HG02870 (cell line): ENCODE measurements at regions not wholly inside any gene's neighbourhood (a gene's known extent, or its start where the extent isn't known, plus 50 kb on each side); places are given as distances from the start of the nearest gene placed in this dataset.

Experiments
- ATAC-seq: cut with Tn5 transposase; IDR thresholded peaks from one replicate; pipeline ENCODE4 v1.9.1; 2021; ENCODE audit warnings: mild to moderate bottlenecking, moderate library complexity; ENCODE audit not compliant: unreplicated experiment

DNA sequence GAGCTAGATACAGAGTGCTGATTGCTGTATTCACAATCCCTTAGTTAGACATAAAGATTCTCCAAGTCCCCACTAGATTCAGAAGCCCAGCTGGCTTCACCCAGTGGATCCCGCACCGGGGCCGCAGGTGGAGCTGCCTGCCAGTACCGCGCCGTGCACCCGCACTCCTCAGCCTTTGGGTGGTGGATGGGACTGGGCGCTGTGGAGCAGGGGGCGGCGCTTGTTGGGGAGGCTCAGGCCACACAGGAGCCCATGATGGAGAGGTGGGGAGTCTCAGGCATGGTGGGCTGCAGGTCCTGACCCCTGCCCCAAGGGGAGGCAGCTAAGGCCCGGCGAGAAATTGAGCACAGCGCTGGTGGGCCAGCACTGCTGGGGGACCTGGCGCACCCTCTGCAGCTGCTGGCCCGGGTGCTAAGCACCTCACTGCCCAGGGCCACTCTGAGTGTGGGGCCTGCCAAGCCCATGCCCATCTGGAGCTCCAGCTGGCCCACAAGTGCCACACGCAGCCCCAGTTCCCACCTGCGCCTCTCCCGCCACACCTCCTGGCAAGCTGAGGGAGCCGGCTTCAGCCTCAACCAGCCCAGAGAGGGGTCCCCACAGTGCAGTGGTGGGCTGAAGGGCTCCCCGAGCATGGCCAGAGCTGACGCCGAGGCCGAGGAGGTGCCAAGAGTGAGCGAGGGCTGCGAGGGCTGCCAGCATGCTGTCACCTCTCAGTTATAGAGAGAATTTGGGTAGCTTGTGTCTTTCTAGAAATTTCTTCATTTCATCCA, 417.6 kb downstream of the METTL15 start:
- no peak for ATAC-seq

DNA sequence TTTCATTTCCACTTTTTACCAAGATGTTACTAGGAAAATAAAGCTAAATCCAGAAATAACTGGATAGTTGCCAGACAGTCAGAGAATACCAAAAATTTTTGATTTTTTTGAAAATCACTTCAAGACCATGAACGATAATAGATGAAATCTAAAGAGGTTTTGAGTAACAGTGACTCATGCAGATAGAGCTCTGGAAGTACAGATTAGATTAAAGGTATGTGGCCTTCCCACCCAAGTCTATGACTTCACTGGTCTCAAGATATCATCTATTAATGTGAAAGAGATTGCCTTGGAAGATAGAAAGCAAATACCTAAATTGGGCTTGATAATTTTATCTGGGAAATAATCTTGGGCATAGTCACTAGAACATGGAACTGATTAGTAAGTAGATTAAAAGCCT, 415.9 kb downstream of the METTL15 start:
- no peak for ATAC-seq

DNA sequence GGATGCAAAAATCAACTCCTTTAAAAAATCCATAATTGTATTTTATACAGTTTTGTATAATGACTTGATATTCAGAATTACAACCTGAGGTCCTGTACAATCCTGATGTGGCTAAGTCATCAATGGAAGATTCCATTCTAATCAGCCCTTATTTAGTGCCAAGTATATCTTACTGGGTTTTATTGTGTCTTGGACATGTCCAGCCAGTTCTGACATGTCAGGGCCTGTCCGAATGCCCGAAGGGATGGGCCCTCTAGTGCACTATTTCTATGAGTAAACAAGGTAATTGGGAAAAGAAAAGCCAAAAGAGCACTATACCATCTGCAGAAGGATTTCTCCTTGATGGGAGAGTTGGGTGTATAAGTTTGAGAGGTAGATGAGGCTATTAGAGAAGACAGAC, 412.9 kb downstream of the METTL15 start:
- no peak for ATAC-seq

DNA sequence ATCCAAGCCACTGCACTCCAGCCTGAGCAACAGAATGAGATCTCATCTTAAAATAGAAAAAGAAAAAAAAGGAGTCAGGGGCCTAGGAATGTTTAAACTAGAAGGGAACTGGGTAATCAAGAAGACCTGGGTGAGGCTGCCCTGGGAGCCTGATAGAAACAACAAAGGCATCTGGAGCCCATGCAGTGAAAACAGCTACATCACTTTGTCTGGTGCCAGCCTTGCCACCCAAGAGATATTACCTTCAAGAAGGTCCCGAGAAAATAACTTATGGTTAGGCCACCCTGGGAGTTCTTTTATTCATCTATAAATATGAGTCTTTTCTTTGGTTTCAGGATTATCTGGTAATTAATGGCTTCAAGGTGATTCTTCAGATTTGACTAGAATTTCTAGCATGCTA, 412.1 kb downstream of the METTL15 start:
- ATAC-seq, result no peak

DNA sequence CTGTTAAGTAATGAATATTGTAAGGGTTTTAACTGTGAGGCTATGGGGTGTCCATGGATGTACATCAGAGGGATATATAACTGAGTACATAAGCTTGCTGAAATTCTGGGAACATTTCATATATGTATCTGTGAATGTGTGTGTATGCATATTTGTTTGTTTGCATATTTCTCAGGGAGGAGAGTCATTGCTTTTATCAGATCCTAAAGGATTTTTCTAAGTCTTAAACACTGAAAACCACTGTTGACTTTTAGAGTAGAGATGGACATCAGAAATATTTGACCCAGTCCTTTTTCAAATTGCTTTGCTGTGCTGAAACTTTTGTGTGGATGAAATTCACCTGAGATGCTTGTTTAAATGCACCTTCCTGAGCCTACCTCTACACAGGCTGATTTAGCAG, 410.6 kb downstream of the METTL15 start:
- no peak for ATAC-seq

DNA sequence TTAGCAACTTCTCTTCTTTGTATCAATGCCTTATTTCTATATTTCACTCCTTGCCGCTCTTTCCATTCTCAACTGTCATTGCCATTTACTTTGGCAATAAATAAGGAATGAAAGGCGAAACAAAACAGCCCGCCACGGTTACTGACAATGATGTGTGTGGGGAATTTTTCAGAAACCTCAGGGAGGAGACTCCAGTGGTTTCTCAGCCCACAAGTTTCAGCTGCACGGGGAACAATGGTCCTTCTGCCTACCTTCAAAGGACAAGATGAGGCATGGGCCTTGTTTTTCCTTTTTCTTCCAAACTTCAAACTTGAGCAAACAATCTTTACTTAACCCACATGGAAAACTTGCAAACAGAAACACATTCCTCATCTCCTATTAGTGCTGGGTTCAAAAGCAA, 409.4 kb downstream of the METTL15 start:
- ATAC-seq, result no peak

DNA sequence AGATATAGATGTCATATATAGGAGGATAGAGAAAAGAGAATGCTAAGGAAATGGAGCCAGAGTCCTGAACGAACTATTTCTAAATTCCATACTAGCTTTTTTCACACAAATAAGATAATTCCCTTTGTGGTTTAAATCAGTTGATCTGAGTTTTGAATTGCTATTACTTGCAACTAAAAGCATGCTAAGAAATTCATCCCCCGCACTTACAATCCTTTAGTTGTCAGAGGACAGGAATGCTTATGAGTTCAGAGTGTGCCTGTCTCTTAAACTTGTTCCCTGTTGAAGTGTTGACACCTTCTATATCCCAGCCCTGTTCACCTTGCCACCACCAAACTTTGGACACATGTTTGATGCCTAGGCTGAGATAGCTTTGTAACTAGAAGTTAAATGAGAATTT, 406.2 kb downstream of the METTL15 start:
- ATAC-seq, result no peak

DNA sequence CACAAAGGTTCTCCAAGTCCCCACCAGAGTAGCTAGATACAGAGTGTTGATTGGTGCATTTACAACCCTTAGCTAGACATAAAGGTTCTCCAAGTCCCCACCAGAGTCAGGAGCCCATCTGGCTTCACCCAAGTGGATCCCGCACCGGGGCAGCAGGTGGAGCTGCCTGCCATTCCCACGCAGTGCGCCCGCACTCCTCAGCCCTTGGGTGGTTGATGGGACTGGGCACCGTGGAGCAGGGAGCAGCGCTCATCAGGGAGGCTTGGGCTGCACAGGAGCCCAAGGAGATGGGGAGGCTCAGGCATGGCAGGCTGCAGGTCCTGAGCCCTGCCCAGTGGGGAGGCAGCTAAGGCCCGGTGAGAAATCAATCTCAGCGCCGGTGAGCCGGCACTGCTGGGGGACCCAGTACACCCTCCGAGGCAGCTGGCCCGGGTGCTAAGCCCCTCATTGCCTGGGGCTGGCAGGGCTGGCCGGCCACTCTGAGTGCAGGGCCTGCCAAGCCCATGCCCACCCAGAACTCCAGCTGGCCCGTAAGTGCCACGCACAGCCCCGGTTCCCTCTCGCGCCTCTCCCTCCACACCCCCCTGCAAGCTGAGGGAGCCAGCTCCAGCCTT, 404.1 kb downstream of the METTL15 start:
- no peak for ATAC-seq

DNA sequence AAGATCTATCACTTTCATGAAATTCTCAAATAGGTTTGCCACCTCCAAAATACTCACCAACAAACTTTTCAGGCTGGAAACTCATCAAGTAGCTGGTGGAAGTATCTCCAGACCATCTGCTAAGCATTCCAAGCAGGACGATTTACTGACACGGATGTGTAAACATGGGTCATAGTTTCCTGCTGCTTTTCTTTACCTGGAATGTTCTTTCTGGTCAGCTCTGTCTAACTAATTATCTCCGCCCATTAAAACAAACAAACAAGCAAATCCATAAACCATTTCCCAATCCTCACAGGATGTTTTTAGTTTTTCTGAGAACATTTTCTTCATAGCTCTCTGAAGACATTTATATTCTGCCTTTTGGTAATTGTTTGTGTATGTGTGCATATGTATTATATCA, 397.0 kb downstream of the METTL15 start:
- no peak for ATAC-seq

DNA sequence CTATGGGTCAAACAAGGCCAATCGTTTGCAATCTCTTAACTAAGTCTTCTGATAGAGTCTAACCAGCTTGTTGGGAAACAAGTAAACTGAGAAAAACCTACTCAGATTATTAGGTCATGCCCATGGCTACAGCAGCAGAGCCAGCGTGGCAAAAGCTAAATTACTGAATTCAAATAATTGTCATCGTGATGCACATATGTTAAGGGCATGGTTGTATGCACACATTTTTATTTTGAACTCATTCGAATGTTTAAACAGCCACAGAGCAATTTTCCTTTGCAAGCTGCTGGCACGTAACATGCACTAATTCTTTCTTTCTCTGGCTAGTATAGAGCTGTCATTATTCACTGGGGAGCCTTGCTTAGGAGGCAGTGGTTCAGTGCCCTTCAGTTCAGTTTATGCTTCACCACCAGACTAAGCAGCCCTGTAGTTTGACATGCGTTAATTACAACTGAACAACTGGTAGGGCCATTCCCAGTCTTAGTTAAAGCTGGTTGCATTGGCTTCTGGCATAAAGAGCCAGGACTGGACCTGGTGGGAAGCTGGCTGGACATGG, 396.4 kb downstream of the METTL15 start:
- ATAC-seq, result no peak

DNA sequence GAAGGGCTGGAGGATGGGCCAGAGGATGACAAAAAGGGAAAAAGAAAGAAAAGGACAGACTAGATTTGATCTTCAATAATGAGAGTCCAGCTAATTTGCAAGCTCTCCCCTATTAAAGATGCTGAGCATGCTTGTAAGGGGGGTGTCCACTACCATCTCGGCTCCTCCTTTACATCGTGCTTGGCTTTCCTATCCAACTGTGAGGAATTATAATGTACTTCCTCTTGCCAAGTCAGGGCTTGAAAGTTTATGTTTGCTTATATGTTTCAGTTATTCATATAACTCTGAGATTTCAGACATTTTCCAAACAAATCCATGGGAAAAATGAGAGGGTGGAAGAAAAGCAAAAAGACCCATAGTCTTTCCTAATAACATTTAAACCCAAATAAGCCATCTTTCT, 387.1 kb downstream of the METTL15 start:
- no peak for ATAC-seq

DNA sequence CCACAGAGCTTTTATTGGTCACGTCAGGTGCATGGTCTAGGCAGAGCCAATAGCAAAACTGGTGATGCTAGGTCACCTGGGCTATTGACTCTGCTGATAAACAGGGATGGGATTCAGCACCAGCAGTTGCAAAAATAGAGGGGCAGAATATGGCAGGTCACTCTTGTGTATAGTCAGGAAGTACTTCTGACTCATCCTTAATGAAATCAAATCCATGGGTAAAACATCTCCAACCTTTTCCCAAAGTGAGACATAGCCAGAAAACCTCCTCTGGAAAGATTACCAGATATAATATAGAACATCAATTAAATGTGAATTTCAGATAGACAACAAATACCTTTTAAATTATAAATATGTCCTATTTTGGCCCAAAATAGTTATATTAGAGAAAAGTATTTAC, 383.2 kb downstream of the METTL15 start:
- ATAC-seq, result no peak

DNA sequence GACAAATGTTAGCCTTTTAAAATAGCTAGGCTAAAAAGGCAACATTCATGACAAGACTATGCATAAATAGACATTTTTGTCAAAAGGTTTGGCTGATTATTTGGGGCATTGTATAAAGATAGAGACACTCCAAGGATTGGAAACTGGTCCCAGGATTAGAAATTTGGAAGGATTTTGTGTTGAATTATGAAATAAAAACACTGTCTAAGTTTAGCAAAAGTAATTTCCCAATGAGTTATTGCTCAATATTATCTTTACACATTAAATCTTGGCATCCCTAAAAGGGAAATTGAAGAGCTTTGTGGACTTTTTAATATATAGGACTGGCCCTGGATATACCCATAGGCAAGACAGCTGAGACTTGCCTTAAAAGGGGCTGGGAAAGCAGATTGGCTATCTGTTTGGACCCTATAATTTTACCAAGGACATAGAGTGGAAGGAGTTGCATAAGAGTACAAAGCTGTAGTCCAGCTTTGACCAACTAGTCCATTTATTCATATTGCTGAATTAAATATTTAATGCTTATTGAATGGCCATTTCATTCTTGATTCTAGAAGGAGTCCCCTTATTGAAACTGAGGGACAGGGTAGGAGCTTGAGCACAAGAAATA, 382.7 kb downstream of the METTL15 start:
- ATAC-seq, result no peak

DNA sequence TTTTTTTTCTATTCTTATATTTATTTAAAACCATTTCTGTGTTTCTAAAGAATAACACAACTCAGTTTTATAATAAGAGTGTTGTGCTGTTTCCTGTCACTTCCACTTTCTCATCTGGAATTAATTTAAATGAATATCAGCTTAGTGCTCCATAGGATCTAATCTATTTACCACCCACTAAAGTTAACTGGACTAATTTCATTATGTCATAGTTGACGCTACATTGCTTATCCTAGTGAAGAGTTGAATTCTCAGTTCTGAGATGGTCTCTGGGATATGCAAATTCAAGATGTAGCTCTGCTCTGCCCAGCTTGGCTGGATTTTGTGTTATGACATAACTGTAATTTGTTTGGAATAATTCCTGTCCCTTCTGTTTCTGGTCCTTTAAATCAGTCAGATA, 380.1 kb downstream of the METTL15 start:
- ATAC-seq, result no peak

DNA sequence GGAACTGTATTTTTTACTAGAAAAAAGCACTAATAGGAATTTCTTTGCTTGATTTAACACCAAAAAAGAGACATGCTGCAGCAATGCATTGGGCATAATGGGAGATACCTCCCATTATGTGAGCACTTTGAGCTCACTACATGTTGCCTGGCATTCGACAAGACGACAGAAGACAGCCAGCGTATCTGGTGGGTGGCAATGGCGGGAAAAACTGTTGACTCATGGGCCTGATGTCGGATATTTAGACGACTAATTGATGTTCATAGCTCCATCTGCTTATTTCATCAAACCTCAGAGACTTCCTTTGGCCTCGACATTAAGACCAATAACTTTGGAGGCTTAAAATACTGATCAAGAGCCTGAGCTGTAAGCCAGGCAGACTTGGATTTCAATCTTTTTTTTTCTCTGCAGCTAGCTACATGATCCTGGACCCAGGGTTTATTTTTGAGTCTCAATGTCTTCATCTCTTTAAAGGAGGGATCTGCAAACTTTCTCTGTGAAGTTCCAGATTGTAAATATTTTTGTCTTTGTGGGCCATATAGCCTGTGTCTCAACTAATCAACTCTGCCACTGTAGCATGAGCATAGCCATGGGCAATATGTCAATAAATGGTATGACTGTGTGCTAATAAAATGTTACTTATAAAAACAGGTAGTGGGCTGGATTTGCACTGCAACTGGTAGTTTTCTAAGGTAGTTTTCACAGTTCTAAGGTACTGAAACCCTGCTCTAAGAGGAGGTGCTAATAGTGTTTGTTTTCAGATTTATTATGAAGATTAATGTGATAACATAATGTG, 375.1 kb downstream of the METTL15 start:
- ATAC-seq, result no peak

DNA sequence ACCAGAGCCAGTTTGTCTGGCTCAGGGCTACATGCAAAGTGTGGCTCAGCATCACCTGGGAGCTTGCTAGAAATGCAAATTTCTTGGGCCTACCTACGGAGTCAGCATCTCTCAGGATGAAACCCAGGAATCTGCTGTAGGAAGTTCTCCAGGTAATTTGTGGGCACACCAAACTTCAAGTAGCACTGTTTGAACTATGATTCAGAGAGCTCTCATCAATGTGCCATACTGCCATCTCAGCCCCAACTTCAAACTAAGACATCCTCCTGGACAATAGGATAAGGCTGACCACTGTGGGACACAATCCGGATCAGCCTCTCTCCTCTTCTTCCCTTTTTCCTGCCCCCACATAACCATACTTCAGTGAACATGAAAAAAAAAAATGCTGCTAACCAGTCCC, 374.5 kb downstream of the METTL15 start:
- no peak for ATAC-seq

DNA sequence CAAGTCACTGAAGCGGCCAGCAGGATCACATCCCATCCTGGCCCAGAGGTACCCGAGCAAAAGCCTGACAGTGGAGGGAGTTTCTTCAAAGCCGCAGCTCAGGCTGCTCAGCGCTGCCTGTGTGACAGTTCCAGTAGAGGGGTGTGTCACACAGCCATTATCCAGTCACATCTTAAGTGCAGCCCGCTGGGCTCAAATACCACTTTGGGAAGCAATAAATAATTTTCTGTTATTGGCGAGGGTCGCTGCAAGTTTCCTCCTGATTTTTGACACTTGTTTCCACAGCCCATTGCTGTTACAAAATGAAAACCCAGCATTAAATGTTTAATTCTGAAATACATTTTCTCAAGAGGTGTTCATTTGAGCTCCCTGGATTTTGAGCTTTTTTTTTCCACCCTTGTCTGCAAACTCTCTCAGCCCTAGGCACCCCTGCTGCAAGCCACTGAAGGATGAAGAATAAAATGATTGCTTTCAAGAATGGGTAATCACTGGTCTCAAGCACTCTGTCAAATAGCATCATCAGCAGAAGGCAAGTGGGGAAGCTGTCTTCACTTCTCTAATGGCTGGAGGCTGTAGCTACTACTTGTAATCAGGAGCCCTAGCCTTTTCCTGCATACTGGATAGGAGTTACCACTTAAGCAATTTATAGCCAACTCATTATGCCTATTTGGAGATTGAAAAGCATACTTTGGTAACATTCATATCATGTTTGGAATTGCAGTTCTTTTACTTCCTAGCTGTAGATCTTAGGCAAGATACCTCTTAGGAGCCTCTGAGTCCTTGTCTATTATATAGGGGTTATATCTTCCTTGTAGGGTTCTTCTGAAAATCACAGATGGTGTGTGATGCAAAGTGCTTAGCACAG, 373.7 kb downstream of the METTL15 start:
- ATAC-seq, result no peak

DNA sequence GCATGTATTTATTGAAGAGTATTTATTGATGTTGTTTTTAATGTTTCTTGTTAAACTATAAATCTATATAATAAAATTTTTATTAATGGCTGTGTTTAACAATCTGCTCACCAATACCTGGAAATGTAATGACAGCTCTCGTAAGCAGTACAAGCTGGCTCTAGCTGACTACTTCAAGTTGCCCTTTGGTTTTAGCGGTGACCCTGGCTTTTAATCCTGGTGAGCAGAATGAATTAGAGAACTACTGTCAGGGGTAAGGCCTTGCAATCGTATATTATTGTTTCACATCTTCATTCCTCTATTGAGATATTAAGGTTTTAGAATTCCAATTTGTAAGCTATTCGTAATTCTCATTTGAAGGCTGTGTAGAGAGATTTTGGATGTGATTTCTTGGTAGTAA, 372.2 kb downstream of the METTL15 start:
- no peak for ATAC-seq

DNA sequence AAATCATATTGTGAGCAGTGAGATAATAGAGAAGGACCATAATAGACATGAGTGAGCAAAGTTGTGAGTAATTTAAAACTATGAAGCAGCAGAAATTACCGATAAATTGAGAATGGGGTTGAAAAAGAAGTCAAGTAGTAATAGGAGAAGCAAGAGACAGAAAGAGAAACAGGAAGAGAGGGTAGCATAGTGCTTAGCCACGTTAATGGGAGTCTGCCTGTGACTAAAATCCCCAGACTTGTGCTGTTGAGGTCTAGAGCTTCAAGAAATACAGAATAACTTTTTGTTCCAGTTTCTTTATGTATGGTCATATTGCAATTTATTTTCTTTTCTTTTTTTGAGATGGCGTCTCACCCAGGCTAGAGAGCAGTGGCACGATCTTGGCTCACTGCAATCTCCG, 368.7 kb downstream of the METTL15 start:
- no peak for ATAC-seq

DNA sequence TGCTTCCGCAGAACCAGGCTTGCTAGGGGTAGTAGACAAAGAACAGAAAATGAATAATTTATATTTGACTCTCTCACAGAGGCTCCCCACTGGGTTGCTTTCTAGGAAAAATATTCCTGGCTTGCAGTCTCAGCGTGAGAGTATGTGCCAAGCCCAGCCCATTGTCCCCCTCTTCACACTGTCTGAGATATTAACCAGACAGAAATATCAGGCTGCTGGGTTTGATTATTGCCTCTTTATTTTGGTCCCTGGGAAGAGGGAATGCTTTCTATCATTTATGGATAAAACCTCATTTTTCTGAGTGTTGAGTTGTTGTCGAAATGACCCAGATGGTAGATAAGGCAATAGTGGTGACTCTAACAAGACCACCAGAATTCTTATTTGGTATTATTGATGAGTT, 367.9 kb downstream of the METTL15 start:
- ATAC-seq, result no peak
